H1 (cell line): ENCODE measurements at regions not wholly inside any gene's neighbourhood (a gene's known extent, or its start where the extent isn't known, plus 50 kb on each side); places are given as distances from the start of the nearest gene placed in this dataset.

Experiments
- ASH2L ChIP-seq: fragments of 200-600, 300-600 bp; sonication (generic); IDR thresholded peaks from one replicate; pipeline ENCODE4 v1.7.1; 2017; ENCODE audit warnings: low read length
- CBX8 ChIP-seq: fragments of 300-800, 300-1000 bp; sonication (generic); IDR thresholded peaks from 2 replicates; pipeline ENCODE4 v1.7.1; 2016; ENCODE audit warnings: low read depth, low read length, borderline replicate concordance
- CHD1 ChIP-seq: IDR thresholded peaks from 2 replicates; pipeline ENCODE4 v1.6.1; 2012; ENCODE audit warnings: low read depth, low read length, improper control_type of control experiment
- EGR1 ChIP-seq: IDR thresholded peaks from 2 replicates; pipeline ENCODE4 v1.6.1; 2011; ENCODE audit warnings: low read depth, low read length, borderline replicate concordance
- FOSL1 ChIP-seq: IDR thresholded peaks from 2 replicates; pipeline ENCODE4 v1.6.1; 2011; ENCODE audit warnings: mild to moderate bottlenecking, low read depth, low read length, moderate library complexity; ENCODE audit not compliant: insufficient read depth
- HDAC6 ChIP-seq: IDR thresholded peaks from one replicate; pipeline ENCODE4 v1.7.1; 2012; ENCODE audit warnings: low read depth, mild to moderate bottlenecking, inconsistent platforms, low read length, moderate library complexity
- JUN ChIP-seq: IDR thresholded peaks from 2 replicates; pipeline ENCODE4 v1.6.1; 2011; ENCODE audit warnings: low read depth, mild to moderate bottlenecking, improper control_type of control experiment, low read length
- JUND ChIP-seq: IDR thresholded peaks from 2 replicates; pipeline ENCODE4 v1.6.1; 2011; ENCODE audit warnings: mild to moderate bottlenecking, improper control_type of control experiment, low read length
- MAFK ChIP-seq: IDR thresholded peaks from 2 replicates; pipeline ENCODE4 v1.6.1; 2012; ENCODE audit warnings: low read depth, mild to moderate bottlenecking, improper control_type of control experiment, low read length
- POLR2AphosphoS5 ChIP-seq: IDR thresholded peaks from 2 replicates; pipeline ENCODE4 v1.6.1; 2011; ENCODE audit warnings: low read depth, low read length
- POU5F1 ChIP-seq: IDR thresholded peaks from 2 replicates; pipeline ENCODE4 v1.6.1; 2011; ENCODE audit warnings: low read depth, mild to moderate bottlenecking, low read length, moderate library complexity
- RXRA ChIP-seq: IDR thresholded peaks from 2 replicates; pipeline ENCODE4 v1.6.1; 2011; ENCODE audit warnings: low read depth, mild to moderate bottlenecking, low read length, moderate library complexity; ENCODE audit not compliant: insufficient read depth
- SAP30 ChIP-seq: fragments of 300-600 bp; sonication (generic); IDR thresholded peaks from 2 replicates; pipeline ENCODE4 v1.7.1; 2012; ENCODE audit warnings: low read length, moderate library complexity, mild to moderate bottlenecking, inconsistent platforms; ENCODE audit not compliant: insufficient read depth, insufficient replicate concordance
- SIX5 ChIP-seq: IDR thresholded peaks from 2 replicates; pipeline ENCODE4 v1.6.1; 2011; ENCODE audit warnings: mild to moderate bottlenecking, low read depth, low read length
- SRF ChIP-seq: IDR thresholded peaks from 2 replicates; pipeline ENCODE4 v1.6.1; 2011; ENCODE audit warnings: mild to moderate bottlenecking, low read depth, low read length, moderate library complexity
- TBP ChIP-seq: IDR thresholded peaks from 2 replicates; pipeline ENCODE4 v1.6.1; 2011; ENCODE audit warnings: low read depth, low read length, improper control_type of control experiment
- TCF12 ChIP-seq: IDR thresholded peaks from 2 replicates; pipeline ENCODE4 v1.6.1; 2011; ENCODE audit warnings: low read depth, mild to moderate bottlenecking, low read length
- TEAD4 ChIP-seq: IDR thresholded peaks from 2 replicates; pipeline ENCODE4 v1.6.1; 2012; ENCODE audit warnings: low read depth, low read length, inconsistent platforms, mixed read lengths
- YY1 ChIP-seq: IDR thresholded peaks from 2 replicates; pipeline ENCODE4 v1.6.1; 2011; ENCODE audit warnings: low read depth, mild to moderate bottlenecking, low read length
- ZNF274 ChIP-seq: IDR thresholded peaks from 2 replicates; pipeline ENCODE4 v1.7.0; 2012; ENCODE audit warnings: low read length, borderline replicate concordance; ENCODE audit errors: extremely low read depth
- TF ChIP-seq, protein P1 (sequence below): IDR thresholded peaks from 2 replicates; pipeline ENCODE4 v1.6.1; 2012; ENCODE audit warnings: low read length, inconsistent platforms
- TF ChIP-seq, protein P2 (sequence below): IDR thresholded peaks from 2 replicates; pipeline ENCODE4 v1.6.1; 2011; ENCODE audit warnings: low read length, improper control_type of control experiment
- TF ChIP-seq, protein P3 (sequence below): IDR thresholded peaks from 2 replicates; pipeline ENCODE4 v1.6.1; 2012; ENCODE audit warnings: inconsistent platforms

GRCh38 chrX:147699061-147699460, 212.7 kb upstream of the FMR1 start (continued):
- TF ChIP-seq RXRA (0 out of 2 replicates have a peak, but pooled peaks have one; percentile 7), ZNF274 (peak; percentile 25; the same call in 1 of the 2 replicates), JUN (no peak), YY1 (no peak), CHD1 (no peak), TEAD4 (peak; percentile 79), TCF12 (peak; percentile 99), SAP30 (no peak), EGR1 (0 out of 2 replicates have a peak, but pooled peaks have one; percentile 36), POLR2AphosphoS5 (peak; percentile 84), ASH2L (no peak), MAFK (no peak), FOSL1 (no peak), SIX5 (no peak), SRF (no peak), TBP (no peak), HDAC6 (no peak), POU5F1 (no peak), CBX8 (no peak), JUND (peak; percentile 64)
- TF ChIP-seq, protein P1, sequence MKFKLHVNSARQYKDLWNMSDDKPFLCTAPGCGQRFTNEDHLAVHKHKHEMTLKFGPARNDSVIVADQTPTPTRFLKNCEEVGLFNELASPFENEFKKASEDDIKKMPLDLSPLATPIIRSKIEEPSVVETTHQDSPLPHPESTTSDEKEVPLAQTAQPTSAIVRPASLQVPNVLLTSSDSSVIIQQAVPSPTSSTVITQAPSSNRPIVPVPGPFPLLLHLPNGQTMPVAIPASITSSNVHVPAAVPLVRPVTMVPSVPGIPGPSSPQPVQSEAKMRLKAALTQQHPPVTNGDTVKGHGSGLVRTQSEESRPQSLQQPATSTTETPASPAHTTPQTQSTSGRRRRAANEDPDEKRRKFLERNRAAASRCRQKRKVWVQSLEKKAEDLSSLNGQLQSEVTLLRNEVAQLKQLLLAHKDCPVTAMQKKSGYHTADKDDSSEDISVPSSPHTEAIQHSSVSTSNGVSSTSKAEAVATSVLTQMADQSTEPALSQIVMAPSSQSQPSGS = peak; percentile 40; the same call in 1 of the 2 replicates
- TF ChIP-seq, protein P2, sequence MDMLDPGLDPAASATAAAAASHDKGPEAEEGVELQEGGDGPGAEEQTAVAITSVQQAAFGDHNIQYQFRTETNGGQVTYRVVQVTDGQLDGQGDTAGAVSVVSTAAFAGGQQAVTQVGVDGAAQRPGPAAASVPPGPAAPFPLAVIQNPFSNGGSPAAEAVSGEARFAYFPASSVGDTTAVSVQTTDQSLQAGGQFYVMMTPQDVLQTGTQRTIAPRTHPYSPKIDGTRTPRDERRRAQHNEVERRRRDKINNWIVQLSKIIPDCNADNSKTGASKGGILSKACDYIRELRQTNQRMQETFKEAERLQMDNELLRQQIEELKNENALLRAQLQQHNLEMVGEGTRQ = no peak
- TF ChIP-seq, protein P3, sequence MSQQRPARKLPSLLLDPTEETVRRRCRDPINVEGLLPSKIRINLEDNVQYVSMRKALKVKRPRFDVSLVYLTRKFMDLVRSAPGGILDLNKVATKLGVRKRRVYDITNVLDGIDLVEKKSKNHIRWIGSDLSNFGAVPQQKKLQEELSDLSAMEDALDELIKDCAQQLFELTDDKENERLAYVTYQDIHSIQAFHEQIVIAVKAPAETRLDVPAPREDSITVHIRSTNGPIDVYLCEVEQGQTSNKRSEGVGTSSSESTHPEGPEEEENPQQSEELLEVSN = no peak
